AG20443 (cell line): ENCODE measurements at regions not wholly inside any gene's neighbourhood (a gene's known extent, or its start where the extent isn't known, plus 50 kb on each side); places are given as distances from the start of the nearest gene placed in this dataset.

Experiments used
- DNase-seq: peaks from one replicate; pipeline ENCODE4 v3.0.0; 2012; ENCODE audit warnings: low spot score, mixed read lengths

- peak; percentile 27 for DNase-seq
Measured at GRCh38 chr7:80347173-80347572, 164.7 kb downstream of the GNAT3 start.

DNA sequence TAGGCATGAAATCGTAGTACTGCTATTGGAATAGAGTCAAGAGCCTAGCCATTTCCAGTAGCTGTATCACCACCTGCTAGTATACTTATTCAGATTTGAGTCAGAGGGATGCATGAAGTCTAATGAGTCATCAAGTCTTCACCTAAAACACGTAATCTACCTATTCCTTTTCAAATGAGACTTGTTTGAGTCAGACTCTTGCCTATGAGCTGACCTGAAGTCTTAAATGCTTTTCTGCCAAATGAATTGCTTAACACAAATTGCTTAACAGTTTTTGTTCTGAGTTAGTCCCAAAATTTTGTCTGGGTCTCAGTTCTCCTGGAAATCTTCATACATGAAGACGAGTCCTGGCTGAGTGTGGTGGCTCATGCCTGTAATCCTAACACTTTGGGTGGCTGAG is 165.2 kb downstream of the GNAT3 start:
- DNase-seq = peak; percentile 20

- peak; percentile 18 for DNase-seq
Measured at GRCh38 chr7:80335511-80336231, 176.2 kb downstream of the GNAT3 start.

DNA sequence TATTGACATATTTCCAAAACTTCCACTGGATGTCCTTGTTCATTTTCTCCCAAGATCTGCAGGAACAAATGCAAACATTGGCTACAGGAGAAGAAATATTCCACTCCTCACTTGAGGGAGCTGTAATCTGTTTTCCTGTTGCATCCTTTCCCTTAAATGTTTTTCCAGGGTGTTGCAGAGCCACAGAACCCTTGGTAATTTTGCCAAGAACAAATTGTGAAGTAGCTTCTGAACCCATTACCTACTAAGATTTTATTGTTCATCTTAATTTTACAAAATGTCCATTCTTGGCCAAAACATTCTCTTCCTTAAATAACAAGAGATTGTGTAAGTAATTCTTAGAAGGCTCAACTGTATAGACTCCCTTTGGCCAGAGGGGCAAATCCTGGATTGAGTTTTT is 177.0 kb downstream of the GNAT3 start:
- no peak for DNase-seq

- DNase-seq = no peak
Measured at GRCh38 chr7:80334196-80334595, 177.7 kb downstream of the GNAT3 start.

- no peak for DNase-seq
Measured at GRCh38 chr7:80333040-80333439, 178.8 kb downstream of the GNAT3 start.

GRCh38 chr7:80330434-80330833 is 181.4 kb downstream of the GNAT3 start:
- DNase-seq = peak; percentile 56

DNA sequence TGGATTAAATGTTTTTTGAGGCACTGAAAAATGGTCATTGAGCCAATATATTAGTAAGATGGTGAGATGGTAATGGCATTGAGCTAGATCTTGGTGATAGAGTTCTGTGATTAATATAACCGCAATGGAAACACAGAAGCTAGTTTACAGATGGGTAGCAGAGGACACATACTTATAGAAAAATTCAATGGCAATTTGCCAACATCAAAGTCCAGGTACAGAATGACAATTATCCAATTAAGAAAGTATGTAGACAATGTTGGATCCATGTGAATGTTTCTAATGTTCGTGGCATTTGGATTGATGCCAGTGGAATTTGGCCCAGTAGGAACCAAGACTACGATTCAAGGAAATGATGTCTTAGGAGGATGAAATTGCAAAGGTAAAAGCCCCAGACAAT is 187.8 kb downstream of the GNAT3 start:
- DNase-seq = no peak

GRCh38 chr7:80319461-80319860 is 184.8 kb downstream of the GNAI1 start:
- no peak for DNase-seq

- no peak for DNase-seq
Measured at GRCh38 chr7:80318081-80318480, 183.4 kb downstream of the GNAI1 start.

GRCh38 chr7:80316811-80317210 is 182.2 kb downstream of the GNAI1 start:
- DNase-seq = no peak

DNA sequence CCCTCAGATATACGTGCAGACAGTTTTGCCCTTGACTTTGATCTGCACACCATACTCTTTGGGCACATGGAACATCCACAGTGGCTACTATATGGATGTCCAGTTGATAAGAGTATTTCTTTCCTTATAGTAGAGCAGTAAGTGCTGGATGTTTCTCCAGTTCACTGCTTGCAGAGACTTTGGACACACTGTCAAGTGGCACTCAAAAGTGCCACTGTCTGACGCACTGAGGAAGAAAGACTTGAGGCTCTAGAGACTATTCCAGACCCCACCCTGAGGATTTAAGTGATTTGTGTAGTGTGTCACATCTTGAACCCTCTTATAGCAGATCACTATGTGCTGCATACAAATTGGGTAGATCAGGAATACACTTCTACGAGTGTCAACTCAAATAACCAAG is 179.1 kb downstream of the GNAI1 start:
- no peak for DNase-seq

DNA sequence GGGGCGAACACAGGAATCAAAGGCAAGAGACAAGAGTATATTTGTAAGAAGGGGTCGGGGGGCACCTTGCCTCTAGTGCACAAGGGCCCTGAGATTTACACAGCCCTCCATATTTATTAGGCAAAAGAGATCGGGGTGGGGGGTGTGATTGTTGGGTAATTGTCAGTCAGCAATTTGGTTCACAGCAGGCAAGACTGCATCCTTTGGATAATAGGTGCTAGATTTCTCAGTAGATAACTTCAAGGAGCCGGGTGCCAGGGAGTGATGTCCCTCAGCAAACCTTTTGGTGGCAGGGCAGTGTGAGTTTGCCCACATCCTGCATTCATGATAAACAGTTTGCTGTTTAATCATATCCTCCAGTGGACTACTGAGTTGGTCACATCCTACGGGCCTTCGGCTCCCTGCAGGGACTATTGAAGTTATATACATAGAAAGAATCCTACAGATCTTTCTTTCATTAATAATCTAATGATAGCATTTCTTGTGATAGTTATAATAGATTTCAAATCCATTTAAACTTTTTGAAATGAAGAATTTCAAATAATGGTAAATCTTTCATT is 178.5 kb downstream of the GNAI1 start:
- DNase-seq = no peak

- no peak for DNase-seq
Measured at GRCh38 chr7:80312139-80312661, 177.6 kb downstream of the GNAI1 start.

- DNase-seq = no peak
Measured at GRCh38 chr7:80311313-80311712, 176.7 kb downstream of the GNAI1 start.

DNA sequence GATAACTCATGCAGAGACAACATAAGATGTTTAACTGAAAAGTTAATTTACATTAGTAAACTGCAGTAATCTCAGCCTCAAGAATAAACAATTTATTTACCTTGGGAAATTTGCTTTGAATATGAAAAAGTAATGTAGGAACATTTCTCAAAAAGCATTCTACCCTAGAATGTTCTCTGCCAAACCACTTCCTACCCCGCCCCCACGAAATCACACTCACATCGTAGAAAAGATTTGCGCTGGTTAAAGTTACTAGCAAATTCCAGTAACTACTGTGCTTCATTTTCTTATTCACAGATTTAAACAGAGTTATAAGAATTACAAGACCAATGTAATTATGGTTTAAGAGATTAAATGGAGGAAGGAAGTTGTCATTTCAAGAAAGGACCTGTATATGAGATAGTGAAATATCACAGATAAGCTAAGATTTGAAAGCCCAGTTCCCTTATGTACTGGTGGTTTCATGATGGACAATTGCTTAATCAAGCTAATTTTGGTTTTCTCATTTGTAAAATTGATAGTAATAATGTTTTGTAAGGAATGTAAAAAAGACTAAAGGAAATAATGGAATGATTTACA is 175.4 kb downstream of the GNAI1 start:
- no peak for DNase-seq

- no peak for DNase-seq
Measured at GRCh38 chr7:80309377-80309776, 174.7 kb downstream of the GNAI1 start.

DNA sequence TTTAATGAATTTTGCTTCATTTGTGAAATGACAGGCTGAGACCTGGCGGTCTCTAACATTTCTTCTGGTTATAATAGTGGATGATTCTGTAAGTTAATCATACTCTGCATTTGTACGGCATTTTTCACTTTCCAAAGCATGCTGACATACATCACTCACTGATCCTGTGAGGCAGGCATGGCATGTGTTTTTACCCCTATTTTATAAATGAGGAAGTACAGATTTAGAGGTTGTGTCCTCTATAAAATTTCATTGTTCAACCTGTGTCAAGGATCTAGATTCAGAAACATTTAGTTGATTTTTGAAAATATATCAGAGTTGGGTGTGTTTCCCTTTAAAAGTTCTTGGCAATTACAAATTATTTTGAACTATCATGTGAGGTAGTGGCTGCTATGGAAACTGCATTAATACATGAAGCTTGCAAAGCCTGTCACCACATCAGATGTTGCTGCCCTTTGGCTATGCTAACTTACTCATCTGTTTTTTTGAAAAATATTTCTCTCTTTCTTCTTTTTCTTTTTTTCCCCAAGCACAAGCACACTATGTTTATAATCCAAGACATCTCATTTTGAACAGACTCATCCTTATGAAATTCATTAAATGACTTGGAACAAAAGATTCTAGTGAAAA is 172.7 kb downstream of the GNAI1 start:
- peak; percentile 65 for DNase-seq

DNA sequence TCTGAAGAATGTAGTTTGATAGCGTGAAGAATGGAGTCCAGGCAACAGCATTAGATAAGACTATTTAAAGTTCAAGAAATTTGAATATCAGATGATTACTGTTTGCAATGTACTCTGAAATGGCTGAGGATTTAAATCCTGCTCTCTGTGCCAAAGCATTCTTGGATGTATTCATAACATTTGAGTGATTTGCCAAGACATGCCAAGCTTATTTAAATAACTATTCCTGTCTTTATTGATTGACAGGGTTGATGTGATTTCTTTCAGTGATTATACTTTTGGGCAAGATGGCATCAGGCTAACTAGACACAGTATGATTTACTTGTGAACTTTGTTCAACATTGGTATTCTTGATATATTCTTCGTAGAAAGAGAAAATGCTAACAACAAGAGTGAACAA is 168.7 kb downstream of the GNAI1 start:
- DNase-seq = no peak

GRCh38 chr7:80302636-80303035 is 168.0 kb downstream of the GNAI1 start:
- DNase-seq = no peak

DNA sequence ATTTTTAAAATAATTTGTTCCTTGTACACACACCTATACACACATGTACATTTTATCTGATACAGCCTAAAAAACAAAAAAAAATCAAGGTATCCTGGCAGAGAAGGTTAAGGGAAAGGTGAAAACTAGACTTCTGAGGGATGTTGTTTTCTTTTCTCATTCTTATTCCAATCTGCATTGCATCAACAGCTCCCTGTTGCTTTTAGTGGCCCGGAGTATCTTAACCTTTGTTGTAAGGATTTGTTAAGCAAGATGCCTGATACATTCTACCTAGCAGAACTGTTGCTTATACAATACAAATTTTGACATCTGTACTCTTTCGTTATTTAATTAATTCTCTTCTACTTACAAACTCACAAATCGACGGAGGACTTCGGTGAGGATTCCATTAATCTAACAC is 167.4 kb downstream of the GNAI1 start:
- DNase-seq = no peak

DNA sequence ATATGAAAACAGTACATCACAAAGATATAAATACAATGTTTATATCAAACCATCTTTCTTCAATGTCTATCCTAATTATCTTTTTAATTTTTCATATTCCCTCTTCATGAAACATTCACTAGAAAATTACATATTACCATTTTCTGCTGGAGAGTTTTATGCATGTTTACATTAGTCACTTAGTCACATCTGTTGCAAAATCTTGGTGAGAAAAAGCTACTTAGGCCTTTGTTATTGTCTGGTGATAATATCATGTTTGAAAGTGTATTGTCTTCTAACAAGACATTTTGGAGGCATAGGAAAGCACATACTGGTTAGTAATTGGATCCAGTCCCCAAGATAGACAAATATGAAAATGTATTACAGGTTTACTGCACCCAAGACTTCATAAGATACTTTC is 163.6 kb downstream of the GNAI1 start:
- no peak for DNase-seq

DNA sequence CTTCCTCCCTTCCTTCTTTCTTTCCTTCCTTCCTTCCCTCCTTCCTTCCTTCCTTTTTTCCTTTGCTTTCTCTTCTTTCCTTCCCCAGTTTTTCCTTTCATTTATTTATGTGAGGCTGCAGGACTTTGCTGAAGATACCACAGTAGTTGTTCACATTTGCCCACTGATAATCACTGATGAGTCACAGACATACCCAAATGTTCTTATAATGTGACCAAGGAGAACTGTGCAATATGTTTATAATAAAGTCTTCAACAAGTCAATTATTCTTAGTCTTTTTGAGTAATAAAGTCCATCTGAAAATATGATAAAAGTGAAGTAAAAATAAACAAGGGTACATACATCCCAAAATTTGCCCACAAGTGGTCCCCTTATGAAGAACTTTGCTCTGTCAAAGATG is 159.7 kb downstream of the GNAI1 start:
- no peak for DNase-seq
